ENCODE measurements at regions not wholly inside any gene's neighbourhood (a gene's known extent, or its start where the extent isn't known, plus 50 kb on each side); places are given as distances from the start of the nearest gene placed in this dataset.

DNA sequence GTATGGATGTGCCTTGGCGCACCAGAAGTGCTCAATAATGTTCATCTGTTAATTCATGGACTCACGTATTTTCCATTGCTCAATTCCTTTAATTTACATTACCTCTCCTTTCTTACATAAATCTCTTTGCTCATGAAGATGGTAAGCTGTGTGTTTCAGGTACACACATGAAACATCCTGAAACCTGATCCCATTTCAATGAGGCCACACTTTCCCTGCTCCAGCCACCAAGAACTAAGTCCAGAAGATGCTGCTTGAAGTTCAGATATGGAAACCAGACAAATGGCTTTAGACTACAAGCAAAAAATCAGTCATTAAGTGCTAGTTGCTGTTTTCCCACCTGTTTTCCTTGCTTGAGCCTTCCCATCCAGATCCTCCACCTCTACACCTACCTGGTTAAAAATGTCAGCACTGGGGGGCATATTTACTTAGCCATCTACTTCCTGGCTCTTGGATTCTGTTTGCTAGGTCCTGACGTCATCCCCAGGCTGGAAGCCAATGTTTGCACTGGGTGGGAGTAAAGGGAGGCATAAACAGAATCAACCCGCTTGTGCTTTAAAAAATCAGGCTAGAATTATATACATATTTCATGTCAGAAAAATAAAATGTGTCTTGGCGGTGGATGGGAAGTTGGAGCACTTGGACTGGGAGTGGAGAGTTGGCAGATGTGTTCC is 309.7 kb downstream of the OSR1 start:
- intact Hi-C loops (cut with DNase I) = no loop called here
- no peaks in the 10 kb centered on the region for H3K27me3 ChIP-seq
- no peak for TF ChIP-seq POLR2AphosphoS5 (IDR thresholded peaks at IDR 0.05; ENCODE audit: insufficient read depth in 1 of 2, low read depth in 1 of 2)
- TF ChIP-seq, protein P1, sequence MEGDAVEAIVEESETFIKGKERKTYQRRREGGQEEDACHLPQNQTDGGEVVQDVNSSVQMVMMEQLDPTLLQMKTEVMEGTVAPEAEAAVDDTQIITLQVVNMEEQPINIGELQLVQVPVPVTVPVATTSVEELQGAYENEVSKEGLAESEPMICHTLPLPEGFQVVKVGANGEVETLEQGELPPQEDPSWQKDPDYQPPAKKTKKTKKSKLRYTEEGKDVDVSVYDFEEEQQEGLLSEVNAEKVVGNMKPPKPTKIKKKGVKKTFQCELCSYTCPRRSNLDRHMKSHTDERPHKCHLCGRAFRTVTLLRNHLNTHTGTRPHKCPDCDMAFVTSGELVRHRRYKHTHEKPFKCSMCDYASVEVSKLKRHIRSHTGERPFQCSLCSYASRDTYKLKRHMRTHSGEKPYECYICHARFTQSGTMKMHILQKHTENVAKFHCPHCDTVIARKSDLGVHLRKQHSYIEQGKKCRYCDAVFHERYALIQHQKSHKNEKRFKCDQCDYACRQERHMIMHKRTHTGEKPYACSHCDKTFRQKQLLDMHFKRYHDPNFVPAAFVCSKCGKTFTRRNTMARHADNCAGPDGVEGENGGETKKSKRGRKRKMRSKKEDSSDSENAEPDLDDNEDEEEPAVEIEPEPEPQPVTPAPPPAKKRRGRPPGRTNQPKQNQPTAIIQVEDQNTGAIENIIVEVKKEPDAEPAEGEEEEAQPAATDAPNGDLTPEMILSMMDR (IDR thresholded peaks at IDR 0.05) = no peak
- TF ChIP-seq POLR2A (IDR thresholded peaks at IDR 0.05) = no peak
- H3K36me3 ChIP-seq = no peaks in the 10 kb centered on the region
- no peaks in the 10 kb centered on the region for H3K4me1 ChIP-seq
- DNase-seq (ENCODE audit: extremely low spot score in 2 of 2) = no peak
- H3K4me3 ChIP-seq = no peak overlapping the region
- H3K9me3 ChIP-seq = no peaks in the 10 kb centered on the region
- no peak overlapping the region for H3K27ac ChIP-seq

DNA sequence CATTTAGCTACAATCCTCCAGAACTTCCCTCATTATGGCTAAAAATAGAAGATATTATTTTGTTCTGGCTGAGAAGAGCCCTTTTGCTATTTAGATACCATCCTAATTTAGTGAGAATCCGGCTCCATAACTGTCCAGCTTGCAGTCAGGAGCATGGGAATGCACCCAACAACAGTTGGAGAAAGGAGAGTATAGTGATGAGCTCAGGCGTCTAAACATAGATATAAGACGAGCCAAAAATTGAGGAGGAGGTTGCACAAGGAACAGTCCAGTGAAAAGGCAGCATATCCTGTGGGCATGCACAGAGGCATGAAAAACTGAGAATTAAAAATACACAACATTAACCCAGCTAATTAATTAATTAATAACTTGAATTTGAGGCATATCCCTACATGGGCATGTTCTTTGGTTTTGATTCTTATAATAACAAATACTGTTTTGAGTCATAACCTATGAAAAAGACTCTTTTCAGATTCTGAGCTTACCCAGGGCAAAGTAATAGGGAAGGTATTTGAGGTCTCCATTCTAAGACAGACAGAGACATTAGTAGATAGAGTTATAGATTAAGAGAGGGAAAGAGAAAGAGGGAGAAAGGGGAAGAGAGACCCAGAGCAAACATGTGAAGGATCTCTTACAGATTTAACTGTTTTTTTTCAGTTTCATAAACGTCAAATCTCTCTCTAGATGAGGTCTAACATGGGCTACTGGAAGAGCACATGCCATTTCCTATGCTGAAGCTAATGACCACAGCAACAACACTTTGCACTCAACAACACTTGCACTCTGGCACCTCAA is 311.2 kb downstream of the OSR1 start:
- Histone ChIP-seq H3K27me3 (no peaks in the 10 kb centered on the region), H3K27ac (no peak overlapping the region), H3K36me3 (no peaks in the 10 kb centered on the region), H3K4me1 (no peaks in the 10 kb centered on the region), H3K9me3 (no peaks in the 10 kb centered on the region), H3K4me3 (no peak overlapping the region)
- TF ChIP-seq POLR2AphosphoS5 (IDR thresholded peaks at IDR 0.05; ENCODE audit: insufficient read depth in 1 of 2, low read depth in 1 of 2) = peak in 1 of 2 donors; percentile 74
- TF ChIP-seq, protein P1 (IDR thresholded peaks at IDR 0.05) = no peak
- no peak for DNase-seq (ENCODE audit: extremely low spot score in 2 of 2)
- intact Hi-C loops (cut with DNase I) = no loop called here

DNA sequence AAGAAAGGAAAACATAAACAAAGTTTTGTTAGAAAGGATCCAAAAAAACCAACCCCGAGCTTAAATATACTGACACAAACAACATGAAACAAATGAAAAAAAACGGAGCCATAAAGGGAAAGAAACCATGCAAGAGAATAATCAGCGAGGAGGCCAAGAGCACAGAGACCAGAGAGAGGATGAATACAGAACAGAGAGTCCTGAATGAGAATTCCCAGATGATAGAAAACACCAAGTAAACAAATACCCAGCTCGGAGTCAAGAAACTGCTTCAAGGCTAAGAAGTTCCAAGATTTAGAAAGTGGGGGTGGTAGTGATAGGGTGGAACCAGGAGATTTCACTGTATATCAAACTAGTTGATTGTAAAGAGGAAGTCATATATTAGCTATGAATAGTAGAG is 313.3 kb downstream of the OSR1 start:
- no peak for DNase-seq (ENCODE audit: extremely low spot score in 2 of 2)
- H3K4me1 ChIP-seq = no peaks in the 10 kb centered on the region
- no peaks in the 10 kb centered on the region for H3K27me3 ChIP-seq
- no peaks in the 10 kb centered on the region for H3K36me3 ChIP-seq
- no peak overlapping the region for H3K4me3 ChIP-seq
- H3K9me3 ChIP-seq = no peaks in the 10 kb centered on the region
- TF ChIP-seq POLR2AphosphoS5 (IDR thresholded peaks at IDR 0.05; ENCODE audit: insufficient read depth in 1 of 2, low read depth in 1 of 2) (no peak), POLR2A (IDR thresholded peaks at IDR 0.05) (no peak)
- TF ChIP-seq, protein P1 (IDR thresholded peaks at IDR 0.05) = no peak
- intact Hi-C loops (cut with DNase I) = no loop called here
- H3K27ac ChIP-seq = no peak overlapping the region

DNA sequence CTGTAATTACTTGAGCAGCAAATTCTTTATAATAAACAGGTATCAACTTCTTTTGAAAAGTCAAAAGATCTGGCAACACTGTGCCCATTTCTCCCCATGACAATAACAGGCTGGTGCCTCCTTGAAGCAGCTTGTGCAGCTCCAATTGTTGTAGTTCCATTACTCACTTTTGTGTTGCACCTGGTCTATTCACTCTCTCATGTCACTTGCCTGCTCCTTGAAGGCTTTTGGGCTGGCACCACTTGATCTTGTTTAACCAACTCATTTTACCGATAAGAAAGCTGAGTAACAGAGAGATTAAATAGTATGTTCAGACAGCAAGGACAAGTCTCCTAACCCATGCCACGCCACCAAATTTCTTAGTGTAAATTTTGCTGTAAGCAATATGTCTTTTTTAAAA is 314.5 kb downstream of the OSR1 start:
- Histone ChIP-seq H3K4me3 (no peak overlapping the region), H3K4me1 (peaks cover 2% of the 10 kb centered on the region), H3K27me3 (no peaks in the 10 kb centered on the region), H3K36me3 (no peaks in the 10 kb centered on the region), H3K9me3 (no peaks in the 10 kb centered on the region), H3K27ac (no peak overlapping the region)
- no peak for DNase-seq (ENCODE audit: extremely low spot score in 2 of 2)
- TF ChIP-seq POLR2AphosphoS5 (IDR thresholded peaks at IDR 0.05; ENCODE audit: insufficient read depth in 1 of 2, low read depth in 1 of 2) (no peak), POLR2A (IDR thresholded peaks at IDR 0.05) (no peak)
- TF ChIP-seq, protein P1 (IDR thresholded peaks at IDR 0.05) = no peak
- intact Hi-C loops (cut with DNase I) = no loop called here

Measured in vagina (tissue), 2 donors.